ENCODE measurements at regions not wholly inside any gene's neighbourhood (a gene's known extent, or its start where the extent isn't known, plus 50 kb on each side); places are given as distances from the start of the nearest gene placed in this dataset.

GRCh38 chr15:46061002-46061401 is 426.2 kb downstream of the SQOR start:
- no peaks in the 10 kb centered on the region for H3K27me3 ChIP-seq (ENCODE audit: insufficient read depth, low read depth, severe bottlenecking)
- no peak overlapping the region for H3K27ac ChIP-seq
- no peak for DNase-seq
- no peak overlapping the region for H3K4me3 ChIP-seq (ENCODE audit: low read depth, low read length)
- TF ChIP-seq, protein P1, sequence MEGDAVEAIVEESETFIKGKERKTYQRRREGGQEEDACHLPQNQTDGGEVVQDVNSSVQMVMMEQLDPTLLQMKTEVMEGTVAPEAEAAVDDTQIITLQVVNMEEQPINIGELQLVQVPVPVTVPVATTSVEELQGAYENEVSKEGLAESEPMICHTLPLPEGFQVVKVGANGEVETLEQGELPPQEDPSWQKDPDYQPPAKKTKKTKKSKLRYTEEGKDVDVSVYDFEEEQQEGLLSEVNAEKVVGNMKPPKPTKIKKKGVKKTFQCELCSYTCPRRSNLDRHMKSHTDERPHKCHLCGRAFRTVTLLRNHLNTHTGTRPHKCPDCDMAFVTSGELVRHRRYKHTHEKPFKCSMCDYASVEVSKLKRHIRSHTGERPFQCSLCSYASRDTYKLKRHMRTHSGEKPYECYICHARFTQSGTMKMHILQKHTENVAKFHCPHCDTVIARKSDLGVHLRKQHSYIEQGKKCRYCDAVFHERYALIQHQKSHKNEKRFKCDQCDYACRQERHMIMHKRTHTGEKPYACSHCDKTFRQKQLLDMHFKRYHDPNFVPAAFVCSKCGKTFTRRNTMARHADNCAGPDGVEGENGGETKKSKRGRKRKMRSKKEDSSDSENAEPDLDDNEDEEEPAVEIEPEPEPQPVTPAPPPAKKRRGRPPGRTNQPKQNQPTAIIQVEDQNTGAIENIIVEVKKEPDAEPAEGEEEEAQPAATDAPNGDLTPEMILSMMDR (IDR thresholded peaks at IDR 0.05; ENCODE audit: low read depth, low read length), result no peak
- H3K36me3 ChIP-seq, result no peaks in the 10 kb centered on the region
- H3K9me3 ChIP-seq (ENCODE audit: severe bottlenecking), result no peaks in the 10 kb centered on the region

- no peak overlapping the region for H3K4me3 ChIP-seq (ENCODE audit: low read depth, low read length)
- H3K9me3 ChIP-seq (ENCODE audit: severe bottlenecking), result no peaks in the 10 kb centered on the region
- H3K36me3 ChIP-seq, result no peaks in the 10 kb centered on the region
- DNase-seq, result no peak
- H3K27me3 ChIP-seq (ENCODE audit: insufficient read depth, low read depth, severe bottlenecking), result no peaks in the 10 kb centered on the region
- TF ChIP-seq, protein P1 (IDR thresholded peaks at IDR 0.05; ENCODE audit: low read depth, low read length), result no peak
- no peak overlapping the region for H3K27ac ChIP-seq
These were observed 442.4 kb downstream of the SQOR start for GRCh38 chr15:46077220-46077619.

DNA sequence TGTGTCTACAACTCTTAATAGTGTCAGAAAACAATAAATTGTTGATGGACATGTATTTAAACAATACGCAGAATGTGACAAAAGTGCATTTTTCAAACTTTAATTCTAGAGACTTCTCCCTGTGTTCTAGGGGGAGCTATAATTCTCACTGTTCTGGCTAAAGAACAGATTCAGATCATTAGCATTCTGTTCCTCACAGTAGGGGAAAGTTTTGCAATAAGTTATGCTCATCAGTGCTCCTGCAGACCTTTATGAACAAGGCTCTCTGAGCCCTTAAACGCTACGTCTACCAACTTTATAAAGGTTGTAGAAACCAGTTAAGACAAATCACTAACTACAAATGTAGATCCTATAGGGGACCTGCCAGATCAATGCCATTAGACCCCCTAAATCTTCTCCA is 444.2 kb downstream of the SQOR start:
- Histone ChIP-seq H3K27me3 (ENCODE audit: insufficient read depth, low read depth, severe bottlenecking) (no peaks in the 10 kb centered on the region), H3K36me3 (no peaks in the 10 kb centered on the region), H3K9me3 (ENCODE audit: severe bottlenecking) (no peaks in the 10 kb centered on the region), H3K27ac (no peak overlapping the region), H3K4me3 (ENCODE audit: low read depth, low read length) (no peak overlapping the region)
- TF ChIP-seq, protein P1 (IDR thresholded peaks at IDR 0.05; ENCODE audit: low read depth, low read length), result no peak
- DNase-seq, result no peak

- TF ChIP-seq, protein P1 (IDR thresholded peaks at IDR 0.05; ENCODE audit: low read depth, low read length), result no peak
- no peak for DNase-seq
- Histone ChIP-seq H3K4me3 (ENCODE audit: low read depth, low read length) (no peak overlapping the region), H3K36me3 (no peaks in the 10 kb centered on the region), H3K27me3 (ENCODE audit: insufficient read depth, low read depth, severe bottlenecking) (no peaks in the 10 kb centered on the region), H3K9me3 (ENCODE audit: severe bottlenecking) (no peaks in the 10 kb centered on the region), H3K27ac (no peak overlapping the region)
These were observed 445.2 kb downstream of the SQOR start for GRCh38 chr15:46080016-46080415.

- Histone ChIP-seq H3K9me3 (ENCODE audit: severe bottlenecking) (no peaks in the 10 kb centered on the region), H3K27me3 (ENCODE audit: insufficient read depth, low read depth, severe bottlenecking) (no peaks in the 10 kb centered on the region), H3K27ac (no peak overlapping the region), H3K36me3 (no peaks in the 10 kb centered on the region), H3K4me3 (ENCODE audit: low read depth, low read length) (no peak overlapping the region)
- no peak for DNase-seq
- TF ChIP-seq, protein P1 (IDR thresholded peaks at IDR 0.05; ENCODE audit: low read depth, low read length), result no peak
These were observed 453.9 kb downstream of the SQOR start for GRCh38 chr15:46088486-46089445.

Data from WERI-Rb-1 (cell line).